Activated CD8-positive, alpha-beta memory T cell treated with anti-CD3 and anti-CD28 coated beads for 1 hour (primary cell): ENCODE measurements at regions not wholly inside any gene's neighbourhood (a gene's known extent, or its start where the extent isn't known, plus 50 kb on each side); places are given as distances from the start of the nearest gene placed in this dataset.

ENCODE experiments used
- DNase-seq, 2 donors: peaks; one replicate each; pipeline ENCODE4 v3.0.0-alpha.2; 2020; ENCODE audit warnings: low read depth in 1 of 2; ENCODE audit errors: extremely low read depth in 1 of 2

- DNase-seq, result no peak
Observed at GRCh38 chr14:105839425-105840265, 313.3 kb downstream of the TMEM121 start.

GRCh38 chr14:105840266-105841021 lies 314.1 kb downstream of the TMEM121 start:
- no peak for DNase-seq

GRCh38 chr14:105841022-105842009 lies 314.9 kb downstream of the TMEM121 start:
- no peak for DNase-seq

- no peak for DNase-seq
Observed at GRCh38 chr14:105842105-105842504, 315.7 kb downstream of the TMEM121 start.

- no peak for DNase-seq
Observed at GRCh38 chr14:105843444-105844046, 317.2 kb downstream of the TMEM121 start.

- DNase-seq, result no peak
Observed at GRCh38 chr14:105844047-105844630, 317.8 kb downstream of the TMEM121 start.

- no peak for DNase-seq
Observed at GRCh38 chr14:105844810-105845724, 318.7 kb downstream of the TMEM121 start.

GRCh38 chr14:105845725-105846309 lies 319.4 kb downstream of the TMEM121 start:
- no peak for DNase-seq

GRCh38 chr14:105846312-105846711 lies 319.9 kb downstream of the TMEM121 start:
- no peak for DNase-seq

GRCh38 chr14:105847400-105847799 lies 321.0 kb downstream of the TMEM121 start:
- no peak for DNase-seq

GRCh38 chr14:105848570-105848969 lies 322.2 kb downstream of the TMEM121 start:
- DNase-seq, result no peak

GRCh38 chr14:105849933-105850626 lies 323.7 kb downstream of the TMEM121 start:
- no peak for DNase-seq

- no peak for DNase-seq
Observed at GRCh38 chr14:105850853-105851581, 324.6 kb downstream of the TMEM121 start.

GRCh38 chr14:105851716-105852377 lies 325.5 kb downstream of the TMEM121 start:
- no peak for DNase-seq

GRCh38 chr14:105852378-105853088 lies 326.1 kb downstream of the TMEM121 start:
- DNase-seq, result no peak
